Heart left ventricle (tissue), 16 donors: ENCODE measurements at regions not wholly inside any gene's neighbourhood (a gene's known extent, or its start where the extent isn't known, plus 50 kb on each side); places are given as distances from the start of the nearest gene placed in this dataset.

Experiments used
- ATAC-seq, 4 donors: fragments of 200-7000 bp; cut with Tn5 transposase; one replicate each; pipeline ENCODE4 v1.9.1; 2020 to 2022; ENCODE audit warnings: moderate library complexity in 4 of 4, mild to moderate bottlenecking in 3 of 4, moderate number of reproducible peaks in 1 of 4
- DNase-seq, 5 donors: peaks; one replicate each; pipeline ENCODE4 v3.0.0-alpha.2; 2020
- H3K27ac ChIP-seq, 12 donors: fragments of 200-600 bp; sonication (generic) in 4 of 12; one replicate each; pipeline versions ENCODE4 v1.5.0 to v1.8.0; 2016 to 2022; ENCODE audit warnings: mild to moderate bottlenecking in 2 of 12
- H3K27me3 ChIP-seq, 9 donors: fragments of 200-600 bp; sonication (generic) in 2 of 9; one replicate each; pipeline versions ENCODE4 v1.5.1 to v1.8.0; 2016 to 2022; ENCODE audit warnings: mild to moderate bottlenecking in 3 of 9
- H3K36me3 ChIP-seq, 9 donors: fragments of 200-600 bp; sonication (generic) in 2 of 9; one replicate each; pipeline versions ENCODE4 v1.5.0 to v1.8.0; 2018 to 2022; ENCODE audit warnings: mild to moderate bottlenecking in 2 of 9
- H3K4me1 ChIP-seq, 12 donors: fragments of 200-600 bp; sonication (generic) in 4 of 12; one replicate each; pipeline versions ENCODE4 v1.5.0 to v1.8.0; 2016 to 2022; ENCODE audit warnings: mild to moderate bottlenecking in 3 of 12
- H3K4me3 ChIP-seq, 12 donors: fragments of 200-600 bp; sonication (generic) in 4 of 12; one replicate each; pipeline versions ENCODE4 v1.5.0 to v1.8.0; 2017 to 2022; ENCODE audit warnings: mild to moderate bottlenecking in 9 of 12, moderate library complexity in 4 of 12
- H3K9me3 ChIP-seq, 12 donors: fragments of 200-600 bp; sonication (generic) in 4 of 12; one replicate each; pipeline versions ENCODE4 v1.5.0 to v1.8.0; 2016 to 2022; ENCODE audit warnings: mild to moderate bottlenecking in 1 of 12
- CTCF ChIP-seq, 12 donors: fragments of 200-600 bp; sonication (generic) in 4 of 12; IDR thresholded peaks; one replicate each; pipeline versions ENCODE4 v1.5.0 to v1.8.0; 2018 to 2022; ENCODE audit warnings: antibody characterized with exemption in 12 of 12, mild to moderate bottlenecking in 5 of 12
- POLR2A ChIP-seq, 2 donors: fragments of 450-650 bp; IDR thresholded peaks; one replicate each; pipeline ENCODE4 v1.6.1; 2017; ENCODE audit warnings: antibody characterized with exemption in 2 of 2, mild to moderate bottlenecking in 2 of 2, moderate library complexity in 2 of 2
- WGBS, 4 donors: extraction: QIAGEN DNeasy Blood & Tissue Kit in 2 of 4; methylation state at CpG; one replicate each; pipeline versions ENCODE4 v1.1.5 to v1.1.7; 2013 to 2018; 5-methylcytosine and 5-hydroxymethylcytosine counted together
- intact Hi-C, 10 donors: fragments of 100-400 bp; cut with DNase I; formaldehyde crosslinking; loops; one replicate each; pipeline versions ENCODE4 v1.11.1 to v1.14.2; 2022
- donor health status: ischemic (EF 13 %, LVEDD 7.1; RV severe dilation, severe dysfunction).
- donor health status: healthy with polysubstance abuse.
- donor health status: DM: no; HTN: yes; CAD: no.
- donor health status: DM: no; HTN: no; CAD: no.
- donor health status: ischemic (EF 25% LVEDD 6.9; RV normal size, moderate dysfunction).
- donor health status: ischemic (EF 25% LVEDD 5.7; RV mildly dilated, moderate dysfunction).
- donor health status: healthy.
- donor health status: DM: yes; HTN: yes; CAD: no.
- donor health status: ischemic (EF 35%, LVEDD 5.7; RV mildly dilated, moderate dysfunction).
- donor health status: nonischemic (EF 11% LVEDD 7.7; RV severe dilation, severe dysfunction).
- donor health status: DM: yes; HTN: yes; CAD: no.
- donor health status: PGD.
- donor health status: ischemic (EF 29% LVEDD 5.4; RV normal size, mild dysfunction).
- donor health status: nonischemic (EF 23%, LVEDD 6.1; RV moderate dilation, normal function).

- DNase-seq, result no peak
- no peaks in the 10 kb centered on the region for H3K36me3 ChIP-seq
- no peak overlapping the region for H3K4me3 ChIP-seq
- WGBS, 4 donors, result 68 to 69% (median 69%) methylated on average over 9 to 10 of the region's 10 CpGs
- intact Hi-C loops, result no loop called here
- H3K27ac ChIP-seq, result peak overlapping the region in 1 of 12 donors; percentile 40
- no peaks in the 10 kb centered on the region for H3K9me3 ChIP-seq
- no peak for TF ChIP-seq CTCF (IDR thresholded peaks at IDR 0.05)
- no peak for TF ChIP-seq POLR2A (IDR thresholded peaks at IDR 0.05)
- peaks cover 0 to 13% (median 2%) of the 10 kb centered on the region in 12 donors for H3K4me1 ChIP-seq
- no peaks in the 10 kb centered on the region for H3K27me3 ChIP-seq
- peak in 1 of 4 donors; percentile 22 for ATAC-seq
Observed at GRCh38 chr9:16039988-16040761, 487.3 kb downstream of the CCDC171 start.

GRCh38 chr9:16043756-16044578, 491.1 kb downstream of the CCDC171 start:
- no peak for TF ChIP-seq POLR2A (IDR thresholded peaks at IDR 0.05)
- TF ChIP-seq CTCF (IDR thresholded peaks at IDR 0.05), result no peak
- no peak overlapping the region for H3K27ac ChIP-seq
- WGBS, 4 donors, result 57 to 67% (median 61%) methylated on average over 5 of the region's 5 CpGs
- H3K27me3 ChIP-seq, result no peaks in the 10 kb centered on the region
- intact Hi-C loops, result no loop called here
- no peak overlapping the region for H3K4me3 ChIP-seq
- no peaks in the 10 kb centered on the region for H3K36me3 ChIP-seq
- DNase-seq (no peak), ATAC-seq (no peak)
- no peaks in the 10 kb centered on the region for H3K9me3 ChIP-seq
- peaks cover 0 to 13% (median 2%) of the 10 kb centered on the region in 12 donors for H3K4me1 ChIP-seq

GRCh38 chr9:16044579-16044881, 491.7 kb downstream of the CCDC171 start:
- Histone ChIP-seq H3K9me3 (no peaks in the 10 kb centered on the region), H3K27ac (no peak overlapping the region), H3K4me3 (no peak overlapping the region), H3K27me3 (no peaks in the 10 kb centered on the region), H3K36me3 (no peaks in the 10 kb centered on the region), H3K4me1 (peaks cover 0 to 13% (median 0%) of the 10 kb centered on the region in 12 donors)
- 36 to 57% (median 42%) methylated on average over 2 of the region's 2 CpGs for WGBS, 4 donors
- ATAC-seq (peak in 1 of 4 donors; percentile 20), DNase-seq (no peak)
- intact Hi-C loops, result no loop called here
- no peak for TF ChIP-seq POLR2A (IDR thresholded peaks at IDR 0.05)
- no peak for TF ChIP-seq CTCF (IDR thresholded peaks at IDR 0.05)

- ATAC-seq, result no peak
- no peaks in the 10 kb centered on the region for H3K9me3 ChIP-seq
- H3K4me3 ChIP-seq, result no peak overlapping the region
- 95 to 100% (median 98%) methylated on average over 2 of the region's 2 CpGs for WGBS, 4 donors
- H3K27ac ChIP-seq, result no peak overlapping the region
- TF ChIP-seq CTCF (IDR thresholded peaks at IDR 0.05) (no peak), POLR2A (IDR thresholded peaks at IDR 0.05) (no peak)
- peaks cover 0 to 13% (median 0%) of the 10 kb centered on the region in 12 donors for H3K4me1 ChIP-seq
- intact Hi-C loops, result no loop called here
- no peak for DNase-seq
- H3K36me3 ChIP-seq, result no peaks in the 10 kb centered on the region
- no peaks in the 10 kb centered on the region for H3K27me3 ChIP-seq
Observed at GRCh38 chr9:16045651-16046280, 492.9 kb downstream of the CCDC171 start.
